Loucy (cell line): ENCODE measurements at regions not wholly inside any gene's neighbourhood (a gene's known extent, or its start where the extent isn't known, plus 50 kb on each side); places are given as distances from the start of the nearest gene placed in this dataset.

Source experiments
- H2AFZ ChIP-seq: fragments of 200-600 bp; sonication (generic); 2 replicates; pipeline ENCODE4 v1.6.0; 2016; ENCODE audit warnings: antibody characterized with exemption, mild to moderate bottlenecking, low read length, moderate library complexity
- H3F3A ChIP-seq: fragments of 200-600 bp; 2 replicates; pipeline ENCODE4 v1.6.0; 2016; ENCODE audit warnings: antibody characterized with exemption, low read depth, mild to moderate bottlenecking
- H3K27me3 ChIP-seq: fragments of 200-600 bp; sonication (generic); 2 replicates; pipeline ENCODE4 v1.6.1; 2014; ENCODE audit warnings: low read length, mild to moderate bottlenecking; ENCODE audit not compliant: insufficient read depth, poor library complexity, severe bottlenecking
- H3K36me3 ChIP-seq: fragments of 200-600 bp; sonication (generic); 2 replicates; pipeline ENCODE4 v1.6.1; 2016; ENCODE audit warnings: low read length; ENCODE audit not compliant: insufficient read depth
- H3K4me1 ChIP-seq: fragments of 200-600 bp; sonication (generic); 2 replicates; pipeline ENCODE4 v1.5.1; 2014; ENCODE audit warnings: low read length, mild to moderate bottlenecking; ENCODE audit not compliant: insufficient read depth, poor library complexity, severe bottlenecking
- H3K4me2 ChIP-seq: fragments of 200-600 bp; sonication (generic); 2 replicates; pipeline ENCODE4 v1.6.0; 2014; ENCODE audit warnings: antibody characterized with exemption, low read length, low read depth, mild to moderate bottlenecking; ENCODE audit not compliant: poor library complexity, severe bottlenecking
- H3K4me3 ChIP-seq: fragments of 200-600 bp; sonication (generic); 2 replicates; pipeline ENCODE4 v1.5.1; 2014; ENCODE audit warnings: low read length, mild to moderate bottlenecking, mixed read lengths; ENCODE audit not compliant: poor library complexity, severe bottlenecking
- H3K79me2 ChIP-seq: fragments of 200-600 bp; sonication (generic); 2 replicates; pipeline ENCODE4 v1.6.1; 2014; ENCODE audit warnings: low read length; ENCODE audit not compliant: insufficient read depth
- H3K9ac ChIP-seq: fragments of 200-600 bp; sonication (generic); 2 replicates; pipeline ENCODE4 v1.6.0; 2014; ENCODE audit warnings: mild to moderate bottlenecking, low read depth, low read length, moderate library complexity; ENCODE audit not compliant: poor library complexity, severe bottlenecking
- H3K9me2 ChIP-seq: fragments of 200-600 bp; sonication (generic); replicated peaks from 2 replicates; pipeline ENCODE4 v1.6.1; 2016; ENCODE audit warnings: low read depth, low read length, mixed read lengths
- H3K9me3 ChIP-seq: fragments of 200-600 bp; sonication (generic); 2 replicates; pipeline ENCODE4 v1.6.1; 2014; ENCODE audit warnings: mild to moderate bottlenecking, antibody characterized with exemption, low read length, low read depth; ENCODE audit not compliant: insufficient read depth
- H4K20me1 ChIP-seq: fragments of 200-600 bp; sonication (generic); 2 replicates; pipeline ENCODE4 v1.6.0; 2014; ENCODE audit warnings: antibody characterized with exemption, low read length, mild to moderate bottlenecking; ENCODE audit not compliant: insufficient read depth, poor library complexity, severe bottlenecking
- EZH2phosphoT487 ChIP-seq: fragments of 200-600 bp; IDR thresholded peaks from 2 replicates; pipeline ENCODE4 v1.6.1; 2018; ENCODE audit warnings: antibody characterized with exemption, mild to moderate bottlenecking, moderate library complexity, borderline replicate concordance
- TF ChIP-seq, protein P1 (sequence below): fragments of 200-600 bp; sonication (generic); conservative IDR thresholded peaks from 2 replicates; pipeline ENCODE4 v1.5.1; 2014; ENCODE audit warnings: mild to moderate bottlenecking, antibody characterized with exemption, low read length

DNA sequence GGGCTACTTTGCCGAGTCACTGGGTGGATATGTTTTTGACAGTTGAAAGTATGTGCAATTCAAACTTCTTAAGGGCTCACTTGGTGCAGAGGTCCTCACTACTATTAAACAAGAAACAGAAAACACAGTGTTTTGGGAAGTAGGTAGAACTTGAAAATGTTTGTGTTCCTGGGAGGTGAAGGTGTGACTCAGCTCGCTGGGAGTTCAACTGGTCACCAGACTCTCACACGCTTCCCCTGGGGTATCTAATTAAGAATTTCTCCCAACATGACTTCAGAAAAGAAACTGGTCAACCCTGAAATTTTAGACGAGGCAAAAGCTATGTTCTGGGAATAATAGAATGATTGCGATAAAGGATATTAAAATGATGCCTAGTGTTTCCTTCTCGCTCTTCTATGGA lies 1039.8 kb upstream of the SEMA6D start:
- no peak overlapping the region for H3K4me3 ChIP-seq
- no peaks in the 10 kb centered on the region for H3K9me3 ChIP-seq
- H3F3A ChIP-seq: no peaks in the 10 kb centered on the region
- H3K4me2 ChIP-seq: no peak overlapping the region
- H3K27me3 ChIP-seq: no peaks in the 10 kb centered on the region
- no peaks in the 10 kb centered on the region for H3K4me1 ChIP-seq
- H3K79me2 ChIP-seq: no peaks in the 10 kb centered on the region
- H2AFZ ChIP-seq: no peak overlapping the region
- no peaks in the 10 kb centered on the region for H4K20me1 ChIP-seq
- H3K36me3 ChIP-seq: no peaks in the 10 kb centered on the region
- H3K9me2 ChIP-seq: no peaks in the 10 kb centered on the region
- H3K9ac ChIP-seq: no peak overlapping the region
- TF ChIP-seq, protein P1, sequence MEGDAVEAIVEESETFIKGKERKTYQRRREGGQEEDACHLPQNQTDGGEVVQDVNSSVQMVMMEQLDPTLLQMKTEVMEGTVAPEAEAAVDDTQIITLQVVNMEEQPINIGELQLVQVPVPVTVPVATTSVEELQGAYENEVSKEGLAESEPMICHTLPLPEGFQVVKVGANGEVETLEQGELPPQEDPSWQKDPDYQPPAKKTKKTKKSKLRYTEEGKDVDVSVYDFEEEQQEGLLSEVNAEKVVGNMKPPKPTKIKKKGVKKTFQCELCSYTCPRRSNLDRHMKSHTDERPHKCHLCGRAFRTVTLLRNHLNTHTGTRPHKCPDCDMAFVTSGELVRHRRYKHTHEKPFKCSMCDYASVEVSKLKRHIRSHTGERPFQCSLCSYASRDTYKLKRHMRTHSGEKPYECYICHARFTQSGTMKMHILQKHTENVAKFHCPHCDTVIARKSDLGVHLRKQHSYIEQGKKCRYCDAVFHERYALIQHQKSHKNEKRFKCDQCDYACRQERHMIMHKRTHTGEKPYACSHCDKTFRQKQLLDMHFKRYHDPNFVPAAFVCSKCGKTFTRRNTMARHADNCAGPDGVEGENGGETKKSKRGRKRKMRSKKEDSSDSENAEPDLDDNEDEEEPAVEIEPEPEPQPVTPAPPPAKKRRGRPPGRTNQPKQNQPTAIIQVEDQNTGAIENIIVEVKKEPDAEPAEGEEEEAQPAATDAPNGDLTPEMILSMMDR: no peak
- TF ChIP-seq EZH2phosphoT487: no peak

DNA sequence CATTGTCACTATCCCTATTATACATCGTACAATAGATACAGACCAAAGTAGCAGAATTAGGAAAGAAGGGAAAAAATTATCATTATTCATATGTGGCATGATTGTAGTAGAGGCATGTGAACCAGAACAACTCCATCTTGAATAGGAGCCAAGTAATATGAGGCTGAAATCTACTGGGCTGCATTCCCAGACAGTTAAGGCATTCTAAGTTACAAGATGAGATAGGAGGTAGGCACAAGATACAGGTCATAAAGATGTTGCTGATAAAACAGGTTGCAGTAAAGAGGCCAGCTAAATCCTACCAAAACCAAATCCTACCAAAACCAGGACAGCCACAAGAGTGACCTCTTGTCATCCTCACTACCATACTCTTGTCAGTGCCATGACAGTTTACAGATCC lies 1035.4 kb upstream of the SEMA6D start:
- Histone ChIP-seq H2AFZ (no peak overlapping the region), H3K27me3 (no peaks in the 10 kb centered on the region), H3K79me2 (no peaks in the 10 kb centered on the region), H3K4me3 (no peak overlapping the region), H3K4me2 (no peak overlapping the region), H3K9me2 (no peaks in the 10 kb centered on the region), H4K20me1 (no peaks in the 10 kb centered on the region), H3K9me3 (0 out of 2 replicates have a peak, but pooled peaks cover 3% of the 10 kb centered on the region), H3K36me3 (no peaks in the 10 kb centered on the region), H3K4me1 (no peaks in the 10 kb centered on the region), H3F3A (no peaks in the 10 kb centered on the region), H3K9ac (no peak overlapping the region)
- TF ChIP-seq, protein P1: no peak
- TF ChIP-seq EZH2phosphoT487: no peak

DNA sequence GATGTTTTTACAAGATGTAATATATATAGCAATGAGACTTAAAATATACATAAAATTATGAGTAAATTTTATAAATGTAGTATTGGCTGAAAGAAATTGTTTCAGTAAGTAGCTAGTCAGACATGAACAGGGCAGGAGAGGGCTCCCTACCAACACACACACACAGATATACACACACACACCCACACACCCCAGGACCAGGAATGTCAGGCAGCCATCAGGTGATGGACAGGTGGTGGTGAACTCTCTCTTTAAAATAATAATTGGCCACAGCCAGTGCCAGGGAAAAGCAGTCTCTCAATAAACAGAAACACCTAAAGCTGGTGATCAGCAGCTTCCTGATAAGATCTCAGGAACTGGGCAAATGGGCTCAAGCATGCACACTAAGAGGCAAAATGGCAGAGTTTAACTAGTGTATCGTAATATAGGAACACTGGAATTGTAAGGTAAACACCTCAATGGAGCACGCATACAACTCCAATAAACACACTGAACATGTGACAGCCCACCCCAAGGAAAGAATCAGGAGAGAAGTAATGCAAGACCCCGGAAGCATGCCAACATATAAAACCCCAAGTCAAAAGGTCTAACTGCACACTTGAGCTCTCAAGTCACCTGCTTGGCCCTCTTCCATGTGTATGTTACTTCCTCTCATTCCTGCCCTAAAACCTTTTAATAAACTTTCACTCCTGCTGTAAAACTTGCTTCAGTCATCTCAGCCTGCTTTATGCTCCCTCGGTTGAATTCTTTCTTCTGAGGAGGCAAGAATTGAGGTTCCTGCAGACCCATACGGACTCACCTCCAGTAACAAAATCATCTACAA lies 1034.1 kb upstream of the SEMA6D start:
- Histone ChIP-seq H3K4me2 (no peak overlapping the region), H3K79me2 (no peaks in the 10 kb centered on the region), H3K27me3 (no peaks in the 10 kb centered on the region), H3K9me3 (0 out of 2 replicates have a peak, but pooled peaks cover 3% of the 10 kb centered on the region), H3K9me2 (no peaks in the 10 kb centered on the region), H3F3A (no peaks in the 10 kb centered on the region), H3K9ac (no peak overlapping the region), H3K4me1 (no peaks in the 10 kb centered on the region), H2AFZ (no peak overlapping the region), H4K20me1 (no peaks in the 10 kb centered on the region), H3K4me3 (no peak overlapping the region), H3K36me3 (no peaks in the 10 kb centered on the region)
- TF ChIP-seq, protein P1: no peak
- TF ChIP-seq EZH2phosphoT487: no peak
